ENCODE measurements at regions not wholly inside any gene's neighbourhood (a gene's known extent, or its start where the extent isn't known, plus 50 kb on each side); places are given as distances from the start of the nearest gene placed in this dataset.
"Not testable (repeated sequence)": the region's sequence is repeated elsewhere in the genome, so short reads cannot be mapped to it uniquely, and the experiment has no call there.

DNA sequence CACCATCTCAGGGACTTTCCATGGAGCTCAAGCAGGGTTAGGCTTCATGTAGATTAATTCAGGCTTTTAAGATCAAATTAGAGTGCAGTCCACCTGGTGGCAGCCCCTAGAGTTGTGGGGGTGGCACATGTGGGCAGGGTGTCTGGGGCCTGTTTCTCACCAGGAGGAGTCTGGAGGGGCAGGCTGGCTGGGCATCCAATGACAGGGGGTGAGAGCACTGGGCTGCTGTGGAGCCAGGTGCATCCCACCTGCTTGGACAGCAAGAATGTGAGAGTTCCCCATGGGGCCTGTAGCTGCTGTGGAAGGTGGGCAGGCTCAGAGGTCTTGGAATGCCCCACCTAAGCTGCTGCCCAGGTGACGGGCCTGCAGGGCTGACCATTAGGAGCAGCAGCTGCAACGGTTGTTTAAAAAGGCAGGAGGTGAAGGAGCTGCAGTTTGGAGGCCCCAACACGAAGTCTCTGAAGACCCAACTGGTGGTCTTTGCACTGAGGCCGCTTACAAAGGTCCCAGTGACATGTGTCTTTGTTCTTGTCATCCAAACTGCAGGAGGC lies 686.3 kb upstream of the HS6ST1 start:
- DNase-seq: no peak

DNA sequence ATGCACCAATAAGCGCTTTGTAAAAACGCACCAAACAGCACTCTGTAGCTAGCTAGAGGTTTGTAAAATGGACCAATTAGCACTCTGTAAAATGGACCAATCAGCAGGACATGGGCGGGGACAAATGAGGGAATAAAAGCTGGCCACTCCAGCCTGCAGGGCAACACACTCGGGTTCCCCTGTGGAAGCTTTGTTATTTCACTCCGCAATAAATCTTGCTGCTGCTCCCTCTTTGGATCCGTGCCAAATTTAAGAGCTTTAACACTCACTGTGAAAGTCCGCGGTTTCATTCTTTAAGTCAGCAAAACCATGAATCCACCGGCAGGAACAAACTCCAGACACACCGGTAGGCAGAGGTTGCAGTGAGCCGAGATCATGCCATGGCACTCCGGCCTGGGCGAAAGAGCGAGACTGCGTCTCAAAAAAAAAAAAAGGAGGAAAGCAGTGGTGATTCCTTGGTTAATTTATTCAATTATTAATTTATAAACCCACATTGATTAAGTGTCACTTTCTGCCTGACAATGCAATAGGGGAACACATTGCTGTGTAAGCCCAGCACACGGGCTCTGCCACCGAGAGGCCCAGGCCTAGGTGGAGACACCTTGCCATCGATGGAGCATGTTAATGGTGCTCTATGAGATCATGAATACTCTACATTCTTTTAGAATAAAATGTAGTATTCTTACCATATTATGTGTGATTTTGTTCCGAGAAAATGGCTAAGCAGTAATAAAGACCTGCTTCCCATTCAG lies 687.6 kb upstream of the HS6ST1 start:
- DNase-seq: no peak

DNA sequence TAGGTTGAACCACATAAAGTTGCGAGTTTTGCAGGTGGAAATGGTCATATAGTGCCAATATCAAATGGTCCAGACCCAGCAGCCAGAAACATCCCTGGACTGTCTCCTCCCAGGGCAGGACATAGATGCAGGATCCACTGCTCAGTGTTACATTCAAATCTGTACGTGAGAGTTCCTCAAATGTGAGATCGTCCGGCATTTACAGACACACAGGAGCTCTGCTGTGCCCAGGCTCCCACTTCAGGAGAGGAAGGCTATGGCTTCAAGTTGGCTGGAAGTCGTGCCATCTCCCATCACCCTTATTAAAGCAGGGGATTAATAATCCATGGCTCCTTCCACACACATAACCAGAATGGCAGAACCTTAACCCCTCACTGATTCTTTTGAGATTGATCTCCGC lies 688.2 kb upstream of the HS6ST1 start:
- DNase-seq: no peak

DNA sequence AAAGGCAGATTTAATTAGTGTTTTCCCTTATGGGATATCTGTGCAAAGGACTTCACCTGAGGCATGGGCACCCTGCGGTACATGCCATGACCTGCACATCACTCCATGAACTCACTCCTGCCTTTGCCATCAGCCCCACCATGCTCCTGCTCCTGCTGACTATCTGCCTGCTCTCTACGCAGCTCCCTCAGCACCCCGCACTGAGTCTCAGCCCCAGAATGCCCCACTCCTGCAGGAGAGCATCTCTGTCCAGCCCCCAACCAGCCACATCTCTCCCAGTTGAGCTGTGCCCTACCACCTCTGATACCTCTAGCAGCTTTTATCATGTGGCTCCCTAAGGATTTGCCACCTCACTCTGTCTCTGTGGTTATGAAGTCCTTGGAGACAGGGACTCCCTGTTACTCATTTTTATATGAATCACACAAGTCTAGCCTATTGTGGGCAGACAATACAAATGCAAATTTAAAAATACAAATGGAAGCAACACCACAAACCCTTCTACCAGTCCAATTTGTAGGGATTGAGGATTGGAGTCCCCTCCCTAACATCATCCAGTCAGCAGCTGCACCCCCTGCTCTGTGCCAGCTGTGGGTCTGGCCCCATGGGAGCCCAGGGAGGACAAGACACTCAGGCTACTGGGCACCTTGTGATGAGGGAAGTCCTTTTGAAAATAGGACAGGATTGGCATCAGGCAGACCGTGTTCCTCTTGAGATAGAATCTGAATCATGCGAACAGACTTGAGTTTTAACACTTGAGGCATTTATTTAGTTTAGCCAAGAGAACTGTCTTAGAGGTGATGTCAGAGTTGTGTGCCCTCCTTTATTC lies 689.6 kb upstream of the HS6ST1 start:
- no peak for DNase-seq

DNA sequence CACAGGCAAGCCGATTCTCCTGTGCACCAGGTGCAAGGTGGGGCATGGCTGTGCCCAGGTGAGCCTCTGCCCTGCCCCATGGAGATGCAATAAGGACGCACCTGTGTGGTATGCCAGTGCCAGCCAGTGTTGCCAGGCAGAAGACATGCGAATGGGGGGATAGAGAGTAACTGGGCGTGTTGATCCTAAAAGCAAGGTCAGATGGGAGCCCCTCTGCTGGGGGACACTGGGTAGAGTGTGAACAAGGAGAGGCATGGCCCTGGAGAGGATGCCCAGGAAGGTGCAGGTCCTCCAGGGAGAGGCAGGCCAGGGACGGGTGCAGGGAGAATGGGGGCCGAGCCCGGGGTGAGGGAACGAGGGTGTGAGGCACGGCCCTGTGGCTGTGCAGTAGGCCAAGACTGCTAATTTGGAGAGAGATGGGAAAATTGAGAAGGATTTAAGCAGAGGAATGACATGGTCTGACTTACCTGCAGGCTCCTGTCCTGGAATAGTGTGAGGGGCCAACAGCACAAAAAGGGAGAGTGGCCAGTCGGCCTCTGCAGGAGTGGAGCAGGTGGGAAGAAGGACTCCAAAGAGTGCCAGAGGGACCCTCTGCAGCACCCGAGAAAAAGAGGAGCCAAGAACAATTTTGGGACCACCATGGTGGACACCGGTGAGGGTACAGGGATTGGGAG lies 690.4 kb upstream of the HS6ST1 start:
- no peak for DNase-seq

DNA sequence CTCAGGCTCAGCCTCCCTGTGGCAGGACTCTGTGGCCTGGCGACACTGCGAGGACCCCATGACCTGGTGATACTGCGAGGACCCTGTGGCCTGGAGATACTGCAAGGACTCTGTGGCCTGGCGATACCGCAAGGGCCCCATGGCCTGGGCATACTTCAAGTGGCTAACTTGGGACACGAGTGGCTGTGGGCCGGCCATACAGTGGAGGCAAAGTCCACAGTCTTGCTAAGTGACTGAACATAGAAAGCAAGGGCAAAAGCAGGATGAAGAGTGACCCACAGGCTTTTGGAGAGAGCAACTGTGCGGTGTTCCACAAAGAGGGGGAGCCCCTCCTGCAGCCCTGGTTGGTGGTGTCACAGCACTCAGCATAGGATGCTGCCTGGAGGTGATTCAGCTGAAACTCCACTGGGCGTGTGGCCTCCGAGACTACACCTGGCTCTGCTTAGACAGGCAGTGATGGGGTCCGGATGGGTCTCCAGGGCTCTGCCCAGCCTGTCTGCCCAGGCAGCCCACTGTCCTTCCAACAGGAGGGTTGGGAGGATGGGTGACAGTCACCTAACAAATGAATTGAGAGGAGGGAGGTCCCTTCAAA lies 691.0 kb upstream of the HS6ST1 start:
- DNase-seq: no peak

DNA sequence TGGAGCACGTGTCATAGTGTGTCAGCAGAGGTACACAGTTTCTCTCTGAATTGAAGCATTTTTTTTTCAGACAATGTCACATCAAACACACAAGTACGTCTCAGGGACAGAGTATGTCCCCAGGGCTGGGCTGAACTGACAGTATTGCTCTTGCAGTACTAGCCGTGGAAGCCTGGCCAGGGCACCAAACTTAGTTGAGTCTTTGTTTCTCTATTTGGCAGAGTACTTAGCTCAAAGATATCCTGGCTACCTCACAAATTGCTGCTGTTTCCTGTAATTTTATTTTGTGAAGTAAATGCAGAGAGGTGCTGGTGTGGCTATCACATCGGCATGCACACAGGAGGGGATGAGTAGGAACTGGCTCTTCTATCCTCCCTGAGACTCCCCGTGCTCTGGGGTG lies 691.6 kb upstream of the HS6ST1 start:
- no peak for DNase-seq

DNA sequence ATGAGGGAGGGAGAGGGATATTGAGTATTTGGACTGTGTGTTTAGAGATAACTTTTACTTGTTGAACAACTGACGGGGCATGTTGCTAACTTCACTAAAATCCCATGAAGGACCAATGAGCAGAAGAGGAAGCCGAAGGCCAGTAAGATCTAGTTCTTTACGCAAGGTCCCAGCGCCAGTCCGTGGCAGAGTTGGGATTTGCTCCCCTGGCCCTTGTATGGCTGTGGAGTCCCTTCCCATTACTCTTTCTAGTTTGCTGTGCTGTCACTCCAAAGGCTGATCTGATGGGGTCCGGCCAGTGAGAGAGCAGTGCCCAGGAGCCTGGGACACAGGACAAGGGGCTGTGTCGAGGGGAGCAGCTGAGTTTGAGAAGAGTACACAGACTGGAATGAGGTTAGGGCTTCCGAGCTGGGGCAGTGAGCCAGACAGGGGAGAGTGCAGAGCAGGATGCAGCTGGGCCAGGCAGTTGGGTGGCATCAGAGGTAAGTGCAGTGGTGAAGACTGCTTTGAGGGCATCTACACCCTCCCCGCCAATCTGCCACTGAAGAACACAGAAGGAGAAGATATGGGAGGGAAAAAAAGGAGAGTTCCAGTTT lies 692.9 kb upstream of the HS6ST1 start:
- no peak for DNase-seq

DNA sequence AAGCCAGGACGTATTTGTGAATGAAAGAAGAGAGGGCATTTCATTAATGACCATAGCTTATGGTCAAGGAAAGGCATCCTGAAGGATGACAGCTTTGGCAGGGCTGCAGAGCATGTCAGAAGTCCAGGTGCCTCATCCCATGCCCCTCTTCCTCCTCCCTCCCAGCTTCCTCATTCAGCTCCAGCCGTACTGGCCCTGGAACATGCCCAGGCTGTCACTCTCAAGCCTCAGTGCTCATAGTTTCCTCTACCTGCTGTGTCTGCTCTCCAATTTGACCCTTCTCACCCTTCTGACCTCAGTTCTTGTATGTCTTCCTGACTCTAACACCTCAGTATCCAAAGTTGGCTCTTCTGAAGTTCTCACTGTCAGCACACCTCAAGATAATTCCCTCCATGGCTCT lies 695.8 kb upstream of the HS6ST1 start:
- no peak for DNase-seq

DNA sequence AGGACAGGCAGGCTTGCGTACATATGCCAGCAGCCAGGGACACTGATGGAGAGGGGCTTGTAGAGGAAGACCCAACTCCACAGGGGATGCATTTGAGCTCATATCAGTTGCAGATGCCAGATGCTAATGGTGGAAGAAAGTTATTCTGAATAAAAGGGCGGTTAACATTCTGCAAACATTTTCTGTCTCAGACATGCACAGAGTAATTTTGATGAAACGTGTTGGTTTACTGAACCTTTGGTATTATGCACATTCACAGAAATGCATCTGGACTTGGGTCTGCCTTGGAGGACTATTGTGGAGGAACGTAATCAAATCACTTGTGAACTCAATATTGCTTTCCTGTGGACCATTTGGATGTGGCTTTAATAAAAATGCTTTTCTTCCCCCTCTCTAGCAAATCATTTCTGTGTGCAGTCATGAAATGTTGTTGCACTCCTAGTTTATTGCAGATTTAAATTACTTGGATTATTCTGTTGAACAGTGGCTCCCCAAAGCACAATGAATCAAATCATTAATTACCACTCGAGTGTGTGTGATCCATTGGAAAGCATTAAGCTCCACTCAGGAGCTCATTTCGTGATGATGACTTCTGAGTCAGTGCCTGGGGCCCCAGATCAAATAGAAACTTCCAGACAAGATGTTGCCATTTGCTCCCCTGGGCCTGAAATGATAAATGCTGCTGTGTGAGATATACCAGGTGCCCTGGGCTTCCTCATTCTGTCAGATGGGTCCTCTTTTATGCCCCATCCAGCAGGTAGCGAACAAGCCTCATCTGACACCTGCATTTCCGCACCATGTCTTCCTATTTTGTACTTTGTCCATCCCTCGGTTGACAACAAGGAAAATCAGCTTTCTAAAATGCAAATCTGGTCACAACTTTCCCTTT lies 697.0 kb upstream of the HS6ST1 start:
- DNase-seq: no peak

DNA sequence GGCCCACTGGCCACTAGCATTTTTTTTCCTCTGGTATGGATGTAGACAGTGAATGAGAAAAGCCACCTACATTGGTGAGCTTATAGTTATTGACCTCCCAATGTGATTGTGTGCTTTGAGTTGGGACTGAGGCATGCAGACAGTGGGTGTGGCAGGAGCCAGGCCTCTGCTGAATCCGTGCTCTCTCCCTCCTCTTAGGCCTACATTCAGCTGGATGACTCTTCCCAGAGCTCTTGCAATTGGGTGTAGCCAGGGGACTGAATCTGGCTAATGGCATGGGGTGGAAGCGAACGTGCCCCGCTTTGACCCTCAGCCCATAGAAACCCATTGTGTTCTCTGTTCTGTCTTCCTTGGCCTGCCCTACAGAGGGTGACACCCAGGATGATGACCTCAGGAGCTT lies 698.3 kb upstream of the HS6ST1 start:
- no peak for DNase-seq

DNA sequence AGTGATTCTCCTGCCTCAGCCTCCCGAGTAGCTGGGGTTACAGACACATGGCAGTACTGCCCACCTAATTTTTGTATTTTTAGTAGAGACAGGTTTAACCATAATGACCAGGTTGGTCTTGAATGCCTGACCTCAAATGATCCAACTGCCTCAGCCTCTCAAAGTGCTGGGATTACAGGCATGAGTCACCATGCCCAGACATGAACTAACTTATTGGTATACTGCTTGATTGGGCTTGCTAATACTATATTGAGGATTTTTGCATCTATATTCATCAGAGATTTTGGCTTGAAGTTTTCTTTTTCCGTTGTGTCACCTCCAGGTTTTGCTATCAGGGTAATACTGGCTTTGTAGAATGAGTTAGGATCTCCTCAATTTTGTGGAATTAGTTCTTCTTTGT lies 706.1 kb upstream of the HS6ST1 start:
- DNase-seq: no peak

DNA sequence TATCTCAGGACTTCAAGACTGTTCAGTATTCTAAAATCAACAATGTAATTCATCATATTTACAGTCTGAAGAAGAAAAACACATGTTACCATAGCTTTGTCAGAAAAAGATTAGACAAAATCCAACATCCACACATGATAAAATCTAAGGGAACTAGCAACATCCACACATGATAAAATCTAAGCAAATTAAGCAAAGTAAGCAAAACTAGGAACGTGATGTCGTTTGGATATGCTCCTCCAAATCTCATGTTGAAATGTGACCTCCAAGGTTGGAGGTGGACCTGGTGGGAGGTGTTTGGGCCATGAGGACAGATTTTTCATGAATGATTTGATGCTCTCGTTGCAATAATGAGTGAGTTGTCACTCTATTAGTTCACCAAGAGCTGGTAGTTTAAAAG lies 717.3 kb upstream of the HS6ST1 start:
- DNase-seq: no peak

DNA sequence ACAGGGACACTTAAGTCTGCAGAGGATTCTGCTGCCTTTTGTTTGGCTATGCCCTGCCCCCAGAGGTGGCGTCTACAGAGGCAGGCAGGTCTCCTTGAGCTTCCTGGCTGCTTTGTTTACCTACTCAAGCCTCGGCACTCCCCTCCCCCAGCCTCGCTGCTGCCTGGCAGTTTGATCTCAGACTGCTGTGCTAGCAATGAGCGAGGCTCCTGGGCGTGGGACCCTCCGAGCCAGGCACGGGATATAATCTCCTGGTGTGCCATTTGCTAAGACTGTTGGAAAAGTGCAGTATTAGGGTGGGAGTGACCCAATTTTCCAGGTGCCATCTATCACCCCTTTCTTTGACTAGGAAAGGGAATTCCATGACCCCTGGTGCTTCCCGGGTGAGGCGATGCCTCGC lies 725.0 kb upstream of the HS6ST1 start:
- not testable (repeated sequence) for DNase-seq

DNA sequence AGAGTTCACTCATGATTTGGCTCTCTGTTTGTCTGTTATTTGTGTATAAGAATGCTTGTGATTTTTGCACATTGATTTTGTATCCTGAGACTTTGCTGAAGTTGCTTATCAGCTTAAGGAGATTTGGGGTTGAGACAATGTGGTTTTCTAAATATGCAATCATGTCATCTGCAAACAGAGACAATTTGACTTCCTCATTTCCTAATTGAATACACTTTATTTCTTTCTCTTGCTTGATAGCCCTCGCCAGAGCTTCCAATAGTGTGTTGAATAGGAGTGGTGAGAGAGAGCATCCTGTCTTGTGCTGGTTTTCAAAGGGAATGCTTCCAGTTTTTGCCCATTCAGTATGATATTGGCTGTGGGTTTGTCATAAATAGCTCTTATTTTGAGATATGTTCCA lies 727.8 kb upstream of the HS6ST1 start:
- not testable (repeated sequence) for DNase-seq

DNA sequence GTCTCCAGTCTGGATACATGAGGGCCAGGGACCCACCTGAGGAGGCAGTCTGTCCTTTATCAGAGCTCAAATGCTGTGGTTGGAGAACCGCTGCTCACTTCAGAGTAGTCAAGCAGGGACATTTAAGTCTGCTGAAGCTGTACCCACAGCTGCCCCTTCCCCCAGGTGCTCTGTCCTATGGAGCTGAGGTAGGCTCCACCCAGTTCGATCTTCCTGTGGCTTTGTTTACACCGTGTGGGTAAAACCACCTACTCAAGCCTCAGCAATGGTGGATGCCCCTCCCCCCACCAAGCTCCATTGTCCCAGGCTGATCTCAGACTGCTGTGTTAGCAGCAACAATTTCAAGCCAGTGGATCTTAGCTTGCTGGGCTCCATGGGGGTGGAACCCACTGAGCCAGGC lies 731.4 kb upstream of the HS6ST1 start:
- DNase-seq: no peak

DNA sequence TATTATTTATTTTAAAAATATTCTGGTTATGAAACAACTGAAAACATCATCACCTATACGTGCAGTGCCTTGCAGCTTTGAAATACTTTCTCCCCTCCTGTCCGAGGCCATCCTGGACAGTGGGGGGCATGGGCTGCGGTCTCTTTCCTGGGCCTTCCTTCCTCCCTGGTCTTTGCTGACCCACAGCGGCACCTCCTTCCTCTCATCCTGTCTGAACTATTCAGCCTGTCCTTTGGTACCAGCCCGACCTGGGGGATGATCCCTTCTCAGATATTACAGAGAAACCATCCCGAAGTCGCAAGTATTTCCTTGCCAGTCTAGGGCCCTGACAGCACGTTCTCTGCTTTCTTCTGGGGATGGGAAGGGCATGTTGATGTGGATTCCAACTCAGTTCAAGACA lies 736.6 kb upstream of the HS6ST1 start:
- DNase-seq: no peak

DNA sequence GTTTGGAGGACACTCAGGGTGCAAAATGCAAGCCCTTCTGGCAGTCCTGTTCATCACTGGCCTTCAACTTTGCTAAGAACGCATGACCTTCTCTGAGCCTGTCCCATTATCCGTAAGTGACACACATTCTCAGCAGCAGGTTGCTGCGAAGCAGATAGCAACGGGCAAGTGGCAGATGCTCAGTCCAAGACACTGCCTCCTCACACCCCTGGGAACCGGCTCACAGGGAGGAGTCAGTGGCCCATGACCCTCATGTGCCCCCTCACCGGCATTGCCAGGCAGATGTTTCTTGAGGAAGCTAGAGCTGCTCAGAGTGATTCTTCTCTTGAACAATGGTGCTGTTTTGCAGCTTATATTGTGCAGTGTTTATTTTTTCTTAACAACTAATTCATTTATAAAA lies 737.2 kb upstream of the HS6ST1 start:
- no peak for DNase-seq

DNA sequence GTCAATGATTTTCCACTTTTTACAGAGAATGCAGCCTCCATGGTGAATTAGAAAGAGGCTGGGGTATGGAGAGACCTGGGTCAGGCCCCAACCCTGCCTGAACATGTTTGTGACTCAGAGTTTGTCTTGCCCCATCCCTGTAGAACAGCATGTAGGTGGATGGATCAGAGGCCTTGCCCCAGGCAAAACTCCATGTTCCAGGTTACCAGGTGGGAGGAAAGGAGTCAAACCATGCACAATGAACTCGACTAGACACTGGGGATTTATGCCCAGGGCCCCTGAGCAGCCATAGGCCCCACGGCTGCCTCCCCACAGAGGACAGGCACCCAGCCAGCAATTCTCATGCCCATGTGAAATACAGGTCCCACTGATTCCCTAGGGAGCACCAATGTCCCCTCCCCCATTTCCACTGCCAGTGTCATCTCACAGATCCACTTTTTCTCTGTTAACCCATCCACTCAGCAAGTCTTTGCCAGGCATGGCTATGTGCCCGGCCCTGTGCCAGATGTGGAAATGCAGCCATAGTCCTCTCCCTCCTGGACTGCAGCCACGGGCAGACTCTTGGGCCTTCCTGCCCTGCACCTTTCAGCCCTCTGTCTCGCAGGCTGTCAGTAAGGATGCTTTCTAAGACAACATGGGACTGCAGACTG lies 737.8 kb upstream of the HS6ST1 start:
- no peak for DNase-seq

DNA sequence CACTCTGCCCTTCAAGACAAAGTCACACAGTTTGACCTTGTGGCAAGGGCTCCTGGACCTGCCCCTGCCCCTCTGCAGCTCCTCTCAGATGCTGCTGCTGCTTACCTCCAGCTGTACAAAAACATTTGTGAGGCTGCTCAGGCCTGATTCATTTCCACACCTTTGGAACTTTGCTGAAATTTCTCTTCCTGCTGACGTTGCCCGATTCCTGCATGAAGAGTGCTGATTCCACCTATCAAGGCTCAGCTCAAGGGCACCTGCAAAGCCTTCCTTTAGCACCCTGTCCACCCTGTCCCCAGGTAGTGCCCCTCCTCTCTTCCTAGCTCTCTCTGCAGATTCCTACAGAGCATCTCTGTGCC lies 738.3 kb upstream of the HS6ST1 start:
- no peak for DNase-seq

DNA sequence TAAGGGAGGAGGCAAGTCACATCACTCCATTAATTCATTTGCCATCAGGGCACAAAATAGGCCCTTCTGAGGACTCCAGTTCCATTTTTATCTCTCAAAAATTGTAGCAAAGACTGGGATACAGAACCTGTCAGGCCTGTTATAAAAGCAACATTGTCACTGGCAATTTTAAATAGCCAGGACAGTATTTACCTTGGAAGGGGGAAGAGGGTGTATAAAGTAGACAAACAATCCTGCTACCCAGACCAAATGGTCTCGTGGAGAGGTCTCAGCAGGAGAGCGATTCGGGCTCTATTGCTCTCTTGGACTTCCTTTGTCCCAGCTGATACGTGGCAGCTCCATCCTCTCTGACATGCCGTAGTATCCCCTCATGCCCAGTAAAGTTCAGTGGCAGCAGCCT lies 740.3 kb upstream of the HS6ST1 start:
- DNase-seq: no peak
